K562 (cell line): ENCODE measurements at regions not wholly inside any gene's neighbourhood (a gene's known extent, or its start where the extent isn't known, plus 50 kb on each side); places are given as distances from the start of the nearest gene placed in this dataset.

Source experiments
- ATAC-seq: fragments of 200-7000 bp; cut with Tn5 transposase; 3 replicates; pipeline ENCODE4 v1.9.1; 2020; ENCODE audit warnings: moderate library complexity
- BruUV-seq: library from RNA; stranded (reverse); fragments of 400-500 nt; replicated peaks from 2 replicates; lab custom pipeline; 2021; lab: Mats Ljungman, UMichigan
- CTCF ChIA-PET: fragments of 300-600 bp; formaldehyde crosslinking; extraction: SDS; loops from one replicate; lab custom pipeline; 2021; ENCODE audit warnings: low intra/inter-chr PET ratio; lab: Yijun Ruan, JAX
- POLR2A ChIA-PET: fragments of 300-600, 350-650 bp; sonication (Branson Sonifier 250); formaldehyde crosslinking; extraction: SDS; loops from one replicate; lab custom pipeline; 2021; ENCODE audit warnings: antibody characterized with exemption, inconsistent platforms; lab: Yijun Ruan, JAX
- DNase-seq, 4 experiments: peaks; one replicate each; pipeline versions ENCODE4 v3.0.0 to v3.0.0-alpha.2; 2011 to 2018; ENCODE audit warnings: low spot score in 3 of 4, mixed read lengths in 3 of 4; ENCODE audit errors: extremely low read depth in 1 of 4
- FAIRE-seq: peaks from 2 replicates; lab custom pipeline; 2011; peaks lifted over from hg19 to GRCh38; lab: Jason Lieb, UNC
- H2AFZ ChIP-seq: 2 replicates; pipeline ENCODE4 v1.6.0; 2011; ENCODE audit warnings: low read depth, low read length, control low read depth, inconsistent platforms
- H3K27ac ChIP-seq: fragments of 200-600 bp; 3 replicates; pipeline ENCODE4 v1.8.0; 2011; ENCODE audit warnings: low read depth, mild to moderate bottlenecking, control low read depth, inconsistent platforms, low read length, moderate library complexity, mixed read lengths; ENCODE audit errors: extremely low read depth
- H3K27me3 ChIP-seq, 2 experiments: fragments of 300-600 bp in 1 of 2; 2 replicates in 1 of 2; 3 replicates in 1 of 2; pipeline versions ENCODE4 v1.6.0 to v1.8.0; 2011; ENCODE audit warnings: inconsistent platforms in 2 of 2, low read length in 2 of 2, mild to moderate bottlenecking in 1 of 2, mixed read lengths in 1 of 2, moderate library complexity in 1 of 2; ENCODE audit not compliant: control insufficient read depth in 2 of 2, insufficient read depth in 2 of 2
- H3K36me3 ChIP-seq: fragments of 300-600 bp; 3 replicates; pipeline ENCODE4 v1.8.0; 2011; ENCODE audit warnings: mild to moderate bottlenecking, low read length, inconsistent platforms; ENCODE audit not compliant: control insufficient read depth, insufficient read depth
- H3K4me1 ChIP-seq, 2 experiments: fragments of 200-600 bp in 1 of 2; replicated peaks in 1 of 2; 2 replicates in 1 of 2; 3 replicates in 1 of 2; pipeline versions ENCODE4 v1.5.1 to v1.8.0; 2011; ENCODE audit warnings: inconsistent platforms in 2 of 2, low read length in 2 of 2, mild to moderate bottlenecking in 1 of 2, mixed read lengths in 1 of 2, moderate library complexity in 1 of 2; ENCODE audit not compliant: control insufficient read depth in 2 of 2, insufficient read depth in 2 of 2
- H3K4me2 ChIP-seq: 2 replicates; pipeline ENCODE4 v1.6.1; 2011; ENCODE audit warnings: low read length, control low read depth, inconsistent platforms, mixed read lengths; ENCODE audit not compliant: insufficient read depth
- H3K4me3 ChIP-seq: fragments of 200-600 bp; sonication (generic), shearing (Covaris generic); 2 replicates; pipeline ENCODE4 v1.5.1; 2016; ENCODE audit warnings: control low read depth, inconsistent platforms
- H3K79me2 ChIP-seq: fragments of 200-600 bp; 3 replicates; pipeline ENCODE4 v1.8.0; 2011; ENCODE audit warnings: low read length, inconsistent platforms; ENCODE audit not compliant: control insufficient read depth, insufficient read depth
- H3K9ac ChIP-seq, 2 experiments: 2 replicates each; pipeline versions ENCODE4 v1.6.0 to v1.6.1; 2011; ENCODE audit warnings: low read depth in 2 of 2, low read length in 2 of 2, control low read depth in 1 of 2, inconsistent platforms in 1 of 2, mild to moderate bottlenecking in 1 of 2, mixed read lengths in 1 of 2; ENCODE audit not compliant: insufficient read depth in 1 of 2
- H3K9me1 ChIP-seq: one replicate; pipeline ENCODE4 v1.6.0; 2011; ENCODE audit warnings: inconsistent platforms, mild to moderate bottlenecking, low read length, moderate library complexity; ENCODE audit not compliant: control insufficient read depth, insufficient read depth
- H3K9me3 ChIP-seq: replicated peaks from 2 replicates; pipeline ENCODE4 v1.5.1; 2011; ENCODE audit warnings: low read depth, low read length, inconsistent platforms; ENCODE audit not compliant: control insufficient read depth, insufficient read depth
- H4K20me1 ChIP-seq: replicated peaks from 2 replicates; pipeline ENCODE4 v1.6.1; 2011; ENCODE audit warnings: low read length, inconsistent platforms, mixed read lengths; ENCODE audit not compliant: control insufficient read depth, insufficient read depth
- CLOCK ChIP-seq: fragments of 250-450 bp; sonication (Bioruptor Pico); IDR thresholded peaks from 2 replicates; pipeline ENCODE4 v1.4.0; 2020; ENCODE audit warnings: mild to moderate bottlenecking, moderate library complexity, borderline replicate concordance
- E2F1 ChIP-seq: sonication (generic); formaldehyde crosslinking; IDR thresholded peaks from 2 replicates; pipeline ENCODE4 v1.8.1; 2023; ENCODE audit warnings: mild to moderate bottlenecking, missing genetic modification reagents, moderate library complexity
- FOXK1 ChIP-seq: sonication (generic); formaldehyde crosslinking; IDR thresholded peaks from 2 replicates; pipeline ENCODE4 v1.8.0; 2022; ENCODE audit warnings: missing genetic modification reagents, mild to moderate bottlenecking, borderline replicate concordance
- NUFIP1 ChIP-seq: fragments of 450-650 bp; IDR thresholded peaks from 2 replicates; pipeline ENCODE4 v1.6.1; 2018; ENCODE audit not compliant: partially characterized antibody
- ZNF644 ChIP-seq: fragments of 200-800 bp; sonication (Bioruptor generic); IDR thresholded peaks from 2 replicates; pipeline ENCODE4 v1.6.1; 2016; ENCODE audit warnings: low read depth, missing genetic modification characterization, missing compliant biosample characterization
- in situ Hi-C: fragments of 300-500 bp; cut with MboI; formaldehyde crosslinking; loops from 4 replicates; pipeline ENCODE4 v1.15.0; 2018; ENCODE audit warnings: inconsistent platforms, mixed read lengths
- intact Hi-C: fragments of 100-400 bp; cut with micrococcal nuclease; formaldehyde crosslinking; loops from 2 replicates; pipeline ENCODE4 v1.14.2; 2022

GRCh38 chr9:74041588-74041987, 455.5 kb upstream of the RORB start:
- POLR2A ChIA-PET = no interaction called here
- in situ Hi-C loops (no loop called here), intact Hi-C loops (no loop called here)
- H3K9me1 ChIP-seq = no peaks in the 10 kb centered on the region
- TF ChIP-seq FOXK1 (CRISPR knock-in tag) (no peak), NUFIP1 (no peak), ZNF644 (tag) (no peak), CLOCK (CRISPR knock-in tag) (no peak), E2F1 (CRISPR knock-in tag) (no peak)
- DNase-seq (no peak), FAIRE-seq (no peak), ATAC-seq (no peak)
- CTCF ChIA-PET = no interaction called here
- no peaks in the 10 kb centered on the region for H3K4me1 ChIP-seq
- H3K9ac ChIP-seq = no peak overlapping the region
- H3K79me2 ChIP-seq = no peaks in the 10 kb centered on the region
- no peaks in the 10 kb centered on the region for H3K27me3 ChIP-seq
- no peaks in the 10 kb centered on the region for H4K20me1 ChIP-seq
- no peak overlapping the region for H3K4me2 ChIP-seq
- no peak overlapping the region for H2AFZ ChIP-seq
- no peaks in the 10 kb centered on the region for H3K9me3 ChIP-seq
- H3K4me3 ChIP-seq = no peak overlapping the region
- H3K27ac ChIP-seq = no peak overlapping the region
- BruUV-seq = no TSS peak
- no peaks in the 10 kb centered on the region for H3K36me3 ChIP-seq
